Transverse colon (tissue), 4 donors: ENCODE measurements at regions not wholly inside any gene's neighbourhood (a gene's known extent, or its start where the extent isn't known, plus 50 kb on each side); places are given as distances from the start of the nearest gene placed in this dataset.

Source experiments
- DNase-seq: peaks from one replicate; pipeline ENCODE4 v3.0.0-alpha.2; 2019
- H3K27ac ChIP-seq, 4 donors: fragments of 200-600 bp; sonication (generic); 2 replicates each; pipeline ENCODE4 v1.5.1; 2016 to 2018; ENCODE audit warnings: inconsistent platforms in 4 of 4
- H3K27me3 ChIP-seq: fragments of 200-600 bp; sonication (generic); 2 replicates; pipeline ENCODE4 v1.5.1; 2017; ENCODE audit warnings: inconsistent platforms
- H3K36me3 ChIP-seq, 4 donors: fragments of 200-600 bp; sonication (generic); 2 replicates each; pipeline ENCODE4 v1.5.1; 2017 to 2019; ENCODE audit warnings: inconsistent platforms in 4 of 4
- H3K4me1 ChIP-seq, 4 donors: fragments of 200-600 bp; sonication (generic); 2 replicates each; pipeline ENCODE4 v1.5.1; 2017 to 2020; ENCODE audit warnings: inconsistent platforms in 4 of 4
- H3K4me3 ChIP-seq, 4 donors: fragments of 200-600 bp; sonication (generic); 1 replicate in 1 of 4; 2 replicates in 3 of 4; pipeline versions ENCODE4 v1.5.1 to v1.6.1; 2017 to 2019; ENCODE audit warnings: inconsistent platforms in 4 of 4
- H3K9me3 ChIP-seq, 2 donors: fragments of 200-600 bp; sonication (generic); 2 replicates each; pipeline ENCODE4 v1.5.1; 2017 to 2019; ENCODE audit warnings: inconsistent platforms in 2 of 2
- CTCF ChIP-seq, 5 experiments: fragments of 200-600 bp in 3 of 5; fragments of 450-650 bp in 2 of 5; sonication (generic) in 3 of 5; IDR thresholded peaks; 1 replicate in 2 of 5; 2 replicates in 3 of 5; pipeline ENCODE4 v1.5.1; 2016 to 2017; ENCODE audit warnings: antibody characterized with exemption in 5 of 5, inconsistent platforms in 3 of 5, mild to moderate bottlenecking in 2 of 5, moderate library complexity in 1 of 5
- EP300 ChIP-seq: sonication (generic); formaldehyde crosslinking; IDR thresholded peaks from one replicate; pipeline ENCODE4 v1.6.1; 2017; ENCODE audit warnings: antibody characterized with exemption, low read depth
- POLR2A ChIP-seq: fragments of 450-650 bp; IDR thresholded peaks from one replicate; pipeline ENCODE4 v1.6.1; 2016; ENCODE audit warnings: antibody characterized with exemption, mild to moderate bottlenecking, moderate library complexity
- POLR2AphosphoS5 ChIP-seq, 3 donors: sonication (generic); formaldehyde crosslinking; IDR thresholded peaks; one replicate each; pipeline ENCODE4 v1.6.1; 2016; ENCODE audit warnings: antibody characterized with exemption in 3 of 3
- whole genome bisulfite sequencing, 2 donors: methylation state at CpG; one replicate each; pipeline ENCODE4 v1.1.5; 2018; ENCODE audit warnings: low coverage in 1 of 2; 5-methylcytosine and 5-hydroxymethylcytosine counted together
- in situ Hi-C, 4 donors: fragments of 200-750 bp; cut with MboI; loops; one replicate each; pipeline versions ENCODE4 v1.15.0 to v1.15.1; 2017; ENCODE audit warnings: low sequenced_read_pairs in 3 of 4, low pct_ligation_motif_present in 1 of 4, low pct_unique_long_range_greater_than_20kb in 1 of 4
- intact Hi-C: fragments of 100-400 bp; cut with DNase I; formaldehyde crosslinking; loops from one replicate; pipeline ENCODE4 v1.15.1; 2023; ENCODE audit warnings: low total_unique reads

- TF ChIP-seq CTCF (IDR thresholded peaks at IDR 0.05) (no peak), POLR2A (no peak), POLR2AphosphoS5 (IDR thresholded peaks at IDR 0.05) (no peak), EP300 (no peak)
- no peaks in the 10 kb centered on the region for H3K36me3 ChIP-seq
- peak overlapping the region in 1 of 4 donors; percentile 17 for H3K27ac ChIP-seq
- H3K27me3 ChIP-seq, result no peaks in the 10 kb centered on the region
- in situ Hi-C loops (no loop called here), intact Hi-C loops (no loop called here)
- no peak for DNase-seq
- 56 to 83% methylated on average over 5 of the region's 5 CpGs for WGBS, 2 donors
- no peaks in the 10 kb centered on the region for H3K9me3 ChIP-seq
- no peak overlapping the region for H3K4me3 ChIP-seq
- peaks cover 0 to 7% (median 2%) of the 10 kb centered on the region in 4 donors for H3K4me1 ChIP-seq
Measured at GRCh38 chr3:28139967-28140634, 101.3 kb upstream of the CMC1 start.

GRCh38 chr3:28140664-28141063 is 100.8 kb upstream of the CMC1 start:
- Histone ChIP-seq H3K36me3 (no peaks in the 10 kb centered on the region), H3K4me1 (peaks cover 0 to 7% (median 2%) of the 10 kb centered on the region in 4 donors), H3K27me3 (no peaks in the 10 kb centered on the region), H3K27ac (no peak overlapping the region), H3K9me3 (no peaks in the 10 kb centered on the region), H3K4me3 (no peak overlapping the region)
- DNase-seq, result no peak
- TF ChIP-seq EP300, result no peak
- no peak for TF ChIP-seq POLR2A
- TF ChIP-seq POLR2AphosphoS5 (IDR thresholded peaks at IDR 0.05), result no peak
- TF ChIP-seq CTCF (IDR thresholded peaks at IDR 0.05), result no peak
- in situ Hi-C loops, result no loop called here
- whole genome bisulfite sequencing, 2 donors, result 82 to 97% methylated on average over 2 to 4 of the region's 4 CpGs
- intact Hi-C loops, result no loop called here

DNA sequence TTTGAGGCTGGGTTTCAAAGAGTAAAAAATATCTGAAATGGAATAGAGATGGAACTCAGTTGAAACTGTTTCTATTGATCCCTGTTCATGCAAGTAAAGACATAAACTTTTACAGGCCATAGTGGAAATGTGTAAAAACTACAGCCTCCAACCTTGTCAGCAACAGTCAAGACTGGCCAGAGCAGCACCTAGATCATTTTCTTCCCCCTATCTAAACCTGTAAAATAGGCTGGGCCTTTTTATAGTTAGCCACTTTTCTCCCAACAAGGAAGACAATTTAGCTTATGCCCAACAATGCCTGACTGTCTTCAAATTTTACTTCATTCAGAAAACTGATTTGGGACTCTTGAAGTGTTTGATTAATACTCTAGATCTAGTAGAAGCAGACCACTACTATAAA is 91.5 kb upstream of the CMC1 start:
- Histone ChIP-seq H3K36me3 (no peaks in the 10 kb centered on the region), H3K9me3 (peaks cover 5 to 10% of the 10 kb centered on the region in 2 donors), H3K27ac (no peak overlapping the region), H3K4me3 (no peak overlapping the region), H3K4me1 (peaks cover 0 to 22% (median 8%) of the 10 kb centered on the region in 4 donors), H3K27me3 (no peaks in the 10 kb centered on the region)
- in situ Hi-C loops (no loop called here), intact Hi-C loops (no loop called here)
- TF ChIP-seq CTCF (IDR thresholded peaks at IDR 0.05), result no peak
- no peak for TF ChIP-seq POLR2A
- TF ChIP-seq EP300, result no peak
- TF ChIP-seq POLR2AphosphoS5 (IDR thresholded peaks at IDR 0.05), result no peak
- DNase-seq, result no peak

- H3K27me3 ChIP-seq, result no peaks in the 10 kb centered on the region
- in situ Hi-C loops (no loop called here), intact Hi-C loops (no loop called here)
- no peak overlapping the region for H3K4me3 ChIP-seq
- H3K36me3 ChIP-seq, result no peaks in the 10 kb centered on the region
- no peak for TF ChIP-seq POLR2AphosphoS5 (IDR thresholded peaks at IDR 0.05)
- TF ChIP-seq POLR2A, result no peak
- TF ChIP-seq CTCF (IDR thresholded peaks at IDR 0.05), result no peak
- TF ChIP-seq EP300, result no peak
- peaks cover 0 to 22% (median 8%) of the 10 kb centered on the region in 4 donors for H3K4me1 ChIP-seq
- DNase-seq, result peak; percentile 14
- peaks cover 5 to 10% of the 10 kb centered on the region in 2 donors for H3K9me3 ChIP-seq
- H3K27ac ChIP-seq, result no peak overlapping the region
Measured at GRCh38 chr3:28150465-28151206, 90.8 kb upstream of the CMC1 start.
